HL-60 (cell line): ENCODE measurements at regions not wholly inside any gene's neighbourhood (a gene's known extent, or its start where the extent isn't known, plus 50 kb on each side); places are given as distances from the start of the nearest gene placed in this dataset.

Experiments used
- CTCF ChIP-seq: IDR thresholded peaks from one replicate; pipeline ENCODE4 v1.5.1; 2011; ENCODE audit warnings: low read length, control low read depth, inconsistent platforms; ENCODE audit not compliant: insufficient read depth
- GABPA ChIP-seq: IDR thresholded peaks from 2 replicates; pipeline ENCODE4 v1.6.1; 2012; ENCODE audit warnings: low read depth
- TF ChIP-seq, protein P1 (sequence below): IDR thresholded peaks from 2 replicates; pipeline ENCODE4 v1.6.1; 2012; ENCODE audit warnings: low read depth; ENCODE audit not compliant: insufficient replicate concordance

DNA sequence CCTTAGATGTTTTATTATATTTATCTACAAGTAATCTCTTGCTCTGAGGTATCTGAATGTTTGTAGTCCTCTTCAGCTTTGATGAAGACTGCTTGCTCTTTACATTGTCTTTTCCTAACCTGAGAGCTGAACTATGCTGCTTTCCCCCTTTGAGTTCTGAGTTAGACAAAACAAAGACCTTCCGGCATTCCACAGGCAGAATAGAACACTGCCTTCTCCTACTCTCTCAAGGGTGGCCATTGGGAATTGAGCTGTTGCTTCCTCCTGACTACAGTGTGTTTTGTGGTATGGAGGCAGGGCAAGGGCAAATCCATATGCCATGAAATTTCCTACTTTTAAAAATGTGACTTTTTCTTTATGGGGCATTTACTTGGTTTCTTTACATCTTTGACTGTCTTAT lies 841.0 kb downstream of the FAM133A start:
- TF ChIP-seq CTCF (no peak), GABPA (no peak)
- TF ChIP-seq, protein P1, sequence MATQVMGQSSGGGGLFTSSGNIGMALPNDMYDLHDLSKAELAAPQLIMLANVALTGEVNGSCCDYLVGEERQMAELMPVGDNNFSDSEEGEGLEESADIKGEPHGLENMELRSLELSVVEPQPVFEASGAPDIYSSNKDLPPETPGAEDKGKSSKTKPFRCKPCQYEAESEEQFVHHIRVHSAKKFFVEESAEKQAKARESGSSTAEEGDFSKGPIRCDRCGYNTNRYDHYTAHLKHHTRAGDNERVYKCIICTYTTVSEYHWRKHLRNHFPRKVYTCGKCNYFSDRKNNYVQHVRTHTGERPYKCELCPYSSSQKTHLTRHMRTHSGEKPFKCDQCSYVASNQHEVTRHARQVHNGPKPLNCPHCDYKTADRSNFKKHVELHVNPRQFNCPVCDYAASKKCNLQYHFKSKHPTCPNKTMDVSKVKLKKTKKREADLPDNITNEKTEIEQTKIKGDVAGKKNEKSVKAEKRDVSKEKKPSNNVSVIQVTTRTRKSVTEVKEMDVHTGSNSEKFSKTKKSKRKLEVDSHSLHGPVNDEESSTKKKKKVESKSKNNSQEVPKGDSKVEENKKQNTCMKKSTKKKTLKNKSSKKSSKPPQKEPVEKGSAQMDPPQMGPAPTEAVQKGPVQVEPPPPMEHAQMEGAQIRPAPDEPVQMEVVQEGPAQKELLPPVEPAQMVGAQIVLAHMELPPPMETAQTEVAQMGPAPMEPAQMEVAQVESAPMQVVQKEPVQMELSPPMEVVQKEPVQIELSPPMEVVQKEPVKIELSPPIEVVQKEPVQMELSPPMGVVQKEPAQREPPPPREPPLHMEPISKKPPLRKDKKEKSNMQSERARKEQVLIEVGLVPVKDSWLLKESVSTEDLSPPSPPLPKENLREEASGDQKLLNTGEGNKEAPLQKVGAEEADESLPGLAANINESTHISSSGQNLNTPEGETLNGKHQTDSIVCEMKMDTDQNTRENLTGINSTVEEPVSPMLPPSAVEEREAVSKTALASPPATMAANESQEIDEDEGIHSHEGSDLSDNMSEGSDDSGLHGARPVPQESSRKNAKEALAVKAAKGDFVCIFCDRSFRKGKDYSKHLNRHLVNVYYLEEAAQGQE, result no peak
